ENCODE measurements at regions not wholly inside any gene's neighbourhood (a gene's known extent, or its start where the extent isn't known, plus 50 kb on each side); places are given as distances from the start of the nearest gene placed in this dataset. TPM values are rescaled to one million over a fixed set of nuclear protein-coding genes. Genes with fewer than 3 reads are reported as not detected.

DNA sequence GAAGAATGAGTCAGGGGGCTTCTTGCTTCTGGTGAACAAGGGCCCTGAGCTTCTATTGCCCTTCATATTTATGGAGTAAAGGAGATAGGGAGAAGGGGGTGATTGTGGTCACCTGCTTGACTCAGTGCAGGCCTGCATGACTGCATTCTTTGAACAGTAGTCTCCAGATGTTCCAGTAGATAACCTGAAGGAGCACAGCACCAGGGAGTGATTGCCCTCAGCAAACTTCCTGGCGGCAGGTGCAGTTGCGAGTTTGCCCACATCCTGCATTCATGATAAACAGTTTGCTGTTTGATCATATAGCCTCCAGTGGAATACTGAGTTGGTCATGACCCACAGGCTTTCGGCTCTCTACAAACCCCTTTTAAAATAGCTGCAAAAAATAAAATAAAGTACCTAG is 1632.7 kb downstream of the OTOL1 start (continued):
- TF ChIP-seq, protein P1, sequence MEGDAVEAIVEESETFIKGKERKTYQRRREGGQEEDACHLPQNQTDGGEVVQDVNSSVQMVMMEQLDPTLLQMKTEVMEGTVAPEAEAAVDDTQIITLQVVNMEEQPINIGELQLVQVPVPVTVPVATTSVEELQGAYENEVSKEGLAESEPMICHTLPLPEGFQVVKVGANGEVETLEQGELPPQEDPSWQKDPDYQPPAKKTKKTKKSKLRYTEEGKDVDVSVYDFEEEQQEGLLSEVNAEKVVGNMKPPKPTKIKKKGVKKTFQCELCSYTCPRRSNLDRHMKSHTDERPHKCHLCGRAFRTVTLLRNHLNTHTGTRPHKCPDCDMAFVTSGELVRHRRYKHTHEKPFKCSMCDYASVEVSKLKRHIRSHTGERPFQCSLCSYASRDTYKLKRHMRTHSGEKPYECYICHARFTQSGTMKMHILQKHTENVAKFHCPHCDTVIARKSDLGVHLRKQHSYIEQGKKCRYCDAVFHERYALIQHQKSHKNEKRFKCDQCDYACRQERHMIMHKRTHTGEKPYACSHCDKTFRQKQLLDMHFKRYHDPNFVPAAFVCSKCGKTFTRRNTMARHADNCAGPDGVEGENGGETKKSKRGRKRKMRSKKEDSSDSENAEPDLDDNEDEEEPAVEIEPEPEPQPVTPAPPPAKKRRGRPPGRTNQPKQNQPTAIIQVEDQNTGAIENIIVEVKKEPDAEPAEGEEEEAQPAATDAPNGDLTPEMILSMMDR (IDR thresholded peaks at IDR 0.05 in 2 of 3, conservative IDR thresholded peaks at IDR 0.05 in 1 of 3; ENCODE audit: borderline replicate concordance in 1 of 3, insufficient read depth in 1 of 3, low read depth in 2 of 3, low read length in 2 of 3): no peak

DNA sequence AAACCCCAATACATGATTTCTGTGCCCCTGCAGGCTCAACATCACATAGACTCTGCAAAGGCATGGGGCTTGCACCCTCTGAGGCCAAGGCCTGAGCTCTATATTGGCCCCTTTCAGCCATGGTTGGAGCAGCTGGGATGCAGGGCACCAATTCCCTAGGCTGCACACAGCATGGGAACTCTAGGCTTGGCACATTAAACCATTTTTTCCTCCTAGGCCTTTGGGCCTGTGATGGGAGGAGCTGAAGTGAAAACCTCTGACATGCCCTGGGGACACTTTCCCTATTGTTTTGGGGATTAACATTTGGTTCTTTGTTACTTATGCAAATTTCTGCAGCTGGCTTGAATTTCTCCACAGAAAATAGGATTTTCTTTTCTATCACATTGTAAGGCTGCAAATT is 1629.5 kb downstream of the OTOL1 start:
- H3K27me3 ChIP-seq (ENCODE audit: insufficient read depth, low read length): no peaks in the 10 kb centered on the region
- intact Hi-C loops (cut with micrococcal nuclease): no loop called here
- no peaks in the 10 kb centered on the region for H3K4me1 ChIP-seq (ENCODE audit: control insufficient read depth in 1 of 2, insufficient read depth in 2 of 2, low read length in 2 of 2)
- RAD21 ChIA-PET (ENCODE audit: low non-redundant PET in 1 of 2, low total read pairs in 2 of 2, uncharacterized antibody in 2 of 2, unreplicated experiment in 2 of 2): no interaction called here
- H3K4me2 ChIP-seq (ENCODE audit: low read length): no peak overlapping the region
- CTCF ChIA-PET: no interaction called here
- POLR2A ChIA-PET: no interaction called here
- no peaks in the 10 kb centered on the region for H4K20me1 ChIP-seq (ENCODE audit: insufficient read depth)
- no peak overlapping the region for H3K4me3 ChIP-seq (replicated peaks in 1 of 2; ENCODE audit: low read depth in 1 of 2, low read length in 2 of 2)
- H2AFZ ChIP-seq (ENCODE audit: low read depth, low read length, poor library complexity, severe bottlenecking): no peak overlapping the region
- no peak overlapping the region for H3K9ac ChIP-seq (ENCODE audit: low read length)
- H3K36me3 ChIP-seq (ENCODE audit: control insufficient read depth in 1 of 2, insufficient read depth in 2 of 2, low read length in 2 of 2): no peaks in the 10 kb centered on the region
- no peak overlapping the region for H3K27ac ChIP-seq (ENCODE audit: low read depth, low read length)
- H3K79me2 ChIP-seq (ENCODE audit: insufficient read depth, low read length): no peaks in the 10 kb centered on the region
- no TSS peak for BruUV-seq (replicated peaks)
- no peaks in the 10 kb centered on the region for H3K9me2 ChIP-seq (ENCODE audit: insufficient read depth)
- DNase-seq (ENCODE audit: low read depth, low spot score) (no peak), ATAC-seq (no peak)
- peaks cover 0 to 3% of the 10 kb centered on the region in 2 experiments; a peak in 2 of 4 replicates for H3K9me3 ChIP-seq (ENCODE audit: control insufficient read depth in 1 of 2, insufficient read depth in 1 of 2, low read depth in 1 of 2, low read length in 2 of 2)
- TF ChIP-seq FOSL1 (IDR thresholded peaks at IDR 0.05; ENCODE audit: low read depth): no peak
- TF ChIP-seq EZH2 (IDR thresholded peaks at IDR 0.05): no peak
- TF ChIP-seq, protein P2, sequence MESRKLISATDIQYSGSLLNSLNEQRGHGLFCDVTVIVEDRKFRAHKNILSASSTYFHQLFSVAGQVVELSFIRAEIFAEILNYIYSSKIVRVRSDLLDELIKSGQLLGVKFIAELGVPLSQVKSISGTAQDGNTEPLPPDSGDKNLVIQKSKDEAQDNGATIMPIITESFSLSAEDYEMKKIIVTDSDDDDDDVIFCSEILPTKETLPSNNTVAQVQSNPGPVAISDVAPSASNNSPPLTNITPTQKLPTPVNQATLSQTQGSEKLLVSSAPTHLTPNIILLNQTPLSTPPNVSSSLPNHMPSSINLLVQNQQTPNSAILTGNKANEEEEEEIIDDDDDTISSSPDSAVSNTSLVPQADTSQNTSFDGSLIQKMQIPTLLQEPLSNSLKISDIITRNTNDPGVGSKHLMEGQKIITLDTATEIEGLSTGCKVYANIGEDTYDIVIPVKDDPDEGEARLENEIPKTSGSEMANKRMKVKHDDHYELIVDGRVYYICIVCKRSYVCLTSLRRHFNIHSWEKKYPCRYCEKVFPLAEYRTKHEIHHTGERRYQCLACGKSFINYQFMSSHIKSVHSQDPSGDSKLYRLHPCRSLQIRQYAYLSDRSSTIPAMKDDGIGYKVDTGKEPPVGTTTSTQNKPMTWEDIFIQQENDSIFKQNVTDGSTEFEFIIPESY (IDR thresholded peaks at IDR 0.05; ENCODE audit: extremely low read depth, insufficient replicate concordance, low read length): no peak
- TF ChIP-seq RAD21 (IDR thresholded peaks at IDR 0.05; ENCODE audit: low read depth): no peak

MicroRNA genes in the stretch of these regions (microRNA counts, 767-probe panel; counts per million panel counts)
- microRNA hsa-miR-1263: not detected

Small RNA genes lying in the stretch of these regions (microRNA-seq; reads per million reads assigned to microRNA genes)
- gene MIR1263 (ENCODE audit: borderline number of aligned reads): not detected

Data from HCT116 (cell line).